ENCODE measurements at regions not wholly inside any gene's neighbourhood (a gene's known extent, or its start where the extent isn't known, plus 50 kb on each side); places are given as distances from the start of the nearest gene placed in this dataset.

DNA sequence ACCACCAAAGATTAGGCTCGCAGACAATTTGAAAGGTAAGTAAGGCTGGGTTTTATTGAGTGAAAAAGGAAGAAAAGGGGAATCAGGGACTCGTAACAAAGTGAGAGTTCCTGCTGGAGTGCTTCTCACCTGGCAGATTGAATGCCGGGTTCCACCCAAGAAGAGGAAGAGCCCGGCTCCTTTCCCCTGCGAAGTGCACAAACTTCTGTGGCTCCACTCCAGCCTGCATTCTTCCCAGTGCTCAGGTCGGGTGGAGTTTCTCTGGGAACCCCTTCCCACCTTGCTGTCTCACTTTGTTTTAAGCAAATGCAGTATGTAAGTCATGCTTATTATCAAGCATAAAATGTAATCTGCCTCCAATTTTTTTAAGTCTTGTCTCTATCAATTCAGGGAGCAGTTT, 87.1 kb upstream of the TMEM106B start:
- TF ChIP-seq, protein P1, sequence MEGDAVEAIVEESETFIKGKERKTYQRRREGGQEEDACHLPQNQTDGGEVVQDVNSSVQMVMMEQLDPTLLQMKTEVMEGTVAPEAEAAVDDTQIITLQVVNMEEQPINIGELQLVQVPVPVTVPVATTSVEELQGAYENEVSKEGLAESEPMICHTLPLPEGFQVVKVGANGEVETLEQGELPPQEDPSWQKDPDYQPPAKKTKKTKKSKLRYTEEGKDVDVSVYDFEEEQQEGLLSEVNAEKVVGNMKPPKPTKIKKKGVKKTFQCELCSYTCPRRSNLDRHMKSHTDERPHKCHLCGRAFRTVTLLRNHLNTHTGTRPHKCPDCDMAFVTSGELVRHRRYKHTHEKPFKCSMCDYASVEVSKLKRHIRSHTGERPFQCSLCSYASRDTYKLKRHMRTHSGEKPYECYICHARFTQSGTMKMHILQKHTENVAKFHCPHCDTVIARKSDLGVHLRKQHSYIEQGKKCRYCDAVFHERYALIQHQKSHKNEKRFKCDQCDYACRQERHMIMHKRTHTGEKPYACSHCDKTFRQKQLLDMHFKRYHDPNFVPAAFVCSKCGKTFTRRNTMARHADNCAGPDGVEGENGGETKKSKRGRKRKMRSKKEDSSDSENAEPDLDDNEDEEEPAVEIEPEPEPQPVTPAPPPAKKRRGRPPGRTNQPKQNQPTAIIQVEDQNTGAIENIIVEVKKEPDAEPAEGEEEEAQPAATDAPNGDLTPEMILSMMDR (IDR thresholded peaks at IDR 0.05; ENCODE audit: poor library complexity) = no peak
- TF ChIP-seq EZH2 (IDR thresholded peaks at IDR 0.05; ENCODE audit: borderline replicate concordance) (no peak), EZH2phosphoT487 (IDR thresholded peaks at IDR 0.05; ENCODE audit: low read depth, severe bottlenecking, unreplicated experiment) (no peak)

Data from hepatocyte (in vitro differentiated cells).